IPS DF 6.9 (cell line): ENCODE measurements at regions not wholly inside any gene's neighbourhood (a gene's known extent, or its start where the extent isn't known, plus 50 kb on each side); places are given as distances from the start of the nearest gene placed in this dataset.

Experiments
- DNase-seq: peaks from one replicate; pipeline ENCODE4 v3.0.0-alpha.2; 2013; ENCODE audit warnings: low read depth, low spot score
- H3K27ac ChIP-seq: one replicate; pipeline ENCODE4 v1.5.1; 2013; ENCODE audit warnings: low read length, control low read depth
- H3K27me3 ChIP-seq: 2 replicates; pipeline ENCODE4 v1.6.1; 2013; ENCODE audit warnings: mild to moderate bottlenecking, low read length; ENCODE audit not compliant: control insufficient read depth, insufficient read depth
- H3K36me3 ChIP-seq: 2 replicates; pipeline ENCODE4 v1.6.1; 2013; ENCODE audit warnings: low read length; ENCODE audit not compliant: control insufficient read depth, insufficient read depth
- H3K4me1 ChIP-seq: 2 replicates; pipeline ENCODE4 v1.6.1; 2013; ENCODE audit warnings: low read length; ENCODE audit not compliant: control insufficient read depth, insufficient read depth
- H3K4me3 ChIP-seq: 2 replicates; pipeline ENCODE4 v1.5.1; 2013; ENCODE audit warnings: mild to moderate bottlenecking, low read length
- H3K9me3 ChIP-seq: 2 replicates; pipeline ENCODE4 v1.6.1; 2013; ENCODE audit warnings: low read length, inconsistent platforms; ENCODE audit not compliant: control insufficient read depth, insufficient read depth
- WGBS: extraction: QIAGEN DNeasy Blood & Tissue Kit; methylation state at CpG from one replicate; pipeline ENCODE4 v1.1.7; 2013; ENCODE audit warnings: mixed read lengths, missing lambda C conversion rate; ENCODE audit not compliant: insufficient read length, insufficient coverage; 5-methylcytosine and 5-hydroxymethylcytosine counted together

DNA sequence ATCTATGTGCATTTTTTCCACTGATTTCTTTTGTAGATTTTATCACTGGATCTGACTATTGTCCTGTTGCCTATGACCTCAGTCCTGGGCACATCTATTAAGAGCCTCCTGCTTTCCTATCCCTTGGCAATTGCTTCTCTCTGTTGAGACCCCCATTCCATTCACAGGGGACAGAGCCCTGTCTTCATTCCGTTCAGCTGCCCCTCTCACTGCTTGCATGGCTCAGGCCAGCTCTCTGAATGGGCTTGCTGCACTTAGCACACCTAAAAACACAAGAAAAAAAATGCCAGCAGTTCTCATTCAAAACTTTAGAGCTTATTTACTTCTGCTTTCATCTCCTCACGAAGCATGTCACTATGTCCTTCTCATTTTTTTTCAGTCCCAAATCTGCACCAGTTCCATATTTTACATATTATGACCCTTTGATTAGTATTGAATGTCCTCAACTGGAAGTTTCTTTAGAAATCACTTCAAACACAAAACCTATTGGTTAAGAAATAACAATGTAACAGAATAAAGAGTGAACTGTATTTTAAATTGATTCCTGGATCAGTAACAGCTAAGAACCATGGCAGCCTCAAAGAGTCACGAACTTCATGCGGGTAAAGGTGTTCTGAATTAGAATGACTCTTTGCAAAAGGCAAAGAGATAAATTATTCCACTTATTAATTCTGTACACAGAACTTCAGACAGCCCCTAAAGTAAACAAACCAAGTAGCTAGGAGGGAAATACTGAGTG is 616.5 kb downstream of the C6orf118 start:
- H3K4me3 ChIP-seq, result no peak overlapping the region
- no peak overlapping the region for H3K27ac ChIP-seq
- H3K4me1 ChIP-seq, result peaks cover 1% of the 10 kb centered on the region; the same call in 1 of the 2 replicates
- no peaks in the 10 kb centered on the region for H3K36me3 ChIP-seq
- H3K27me3 ChIP-seq, result no peaks in the 10 kb centered on the region; the same call in 1 of the 2 replicates
- DNase-seq, result no peak
- no peaks in the 10 kb centered on the region for H3K9me3 ChIP-seq
- no CpG with 5 or more reads among the region's 4 CpGs for WGBS

DNA sequence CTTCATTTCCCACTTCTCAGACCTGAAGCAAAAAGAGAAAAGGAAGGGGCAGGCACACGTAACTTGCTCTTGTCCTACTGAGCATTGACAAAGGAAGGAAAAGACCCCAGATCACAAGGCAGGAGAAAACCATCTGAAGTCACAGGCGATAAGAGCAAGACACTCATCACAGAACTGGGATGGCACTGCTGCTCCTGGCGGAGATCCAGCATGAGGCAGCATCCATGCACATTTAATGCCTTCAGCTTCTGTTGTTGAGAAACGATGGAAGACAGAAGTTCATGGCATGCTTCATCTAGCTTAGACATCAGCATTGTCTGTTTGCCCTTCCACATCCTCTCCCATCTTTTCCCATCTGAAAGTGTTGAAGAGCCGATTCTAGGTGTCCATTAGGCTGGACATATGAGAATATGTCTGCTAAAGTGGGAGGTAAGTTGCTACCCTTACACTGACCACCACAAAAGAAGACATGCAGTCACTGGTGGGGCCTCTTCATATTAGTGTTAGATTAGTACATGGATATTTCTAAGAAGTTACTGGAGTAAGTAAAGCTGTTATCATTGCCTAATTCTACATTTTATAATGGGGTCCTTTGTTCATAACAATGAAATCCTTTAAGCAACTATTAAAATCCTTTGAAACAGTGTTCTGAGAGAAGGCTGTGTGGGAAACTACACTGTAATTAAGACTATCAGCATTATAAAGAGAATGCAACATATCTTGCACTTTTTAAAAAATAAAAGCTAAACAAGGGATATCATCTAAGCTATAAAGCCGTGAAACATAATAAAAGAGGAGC is 618.5 kb downstream of the C6orf118 start:
- H3K27ac ChIP-seq, result no peak overlapping the region
- DNase-seq, result no peak
- H3K4me1 ChIP-seq, result peaks cover 1% of the 10 kb centered on the region; the same call in 1 of the 2 replicates
- whole genome bisulfite sequencing, result no CpG with 5 or more reads among the region's 6 CpGs
- H3K27me3 ChIP-seq, result no peaks in the 10 kb centered on the region; the same call in 1 of the 2 replicates
- H3K4me3 ChIP-seq, result no peak overlapping the region
- no peaks in the 10 kb centered on the region for H3K9me3 ChIP-seq
- no peaks in the 10 kb centered on the region for H3K36me3 ChIP-seq

DNA sequence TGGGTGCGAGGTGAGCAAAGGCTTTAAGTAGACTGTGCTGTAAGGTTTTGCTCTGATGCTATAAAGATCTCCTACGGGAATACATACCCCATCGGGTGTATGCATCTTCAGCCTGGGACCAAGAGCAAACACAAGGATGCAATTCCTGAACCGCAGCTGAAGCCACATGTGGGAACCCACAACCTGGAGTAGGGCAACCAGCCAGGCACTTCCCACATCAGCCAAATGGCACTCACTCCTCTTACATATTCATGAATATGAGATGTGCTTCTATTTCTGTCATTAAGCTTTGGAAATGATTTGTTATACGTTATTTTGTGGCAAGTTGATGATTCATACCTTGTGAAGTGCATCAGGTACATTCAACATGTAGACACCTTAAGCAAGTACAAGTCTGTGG is 619.2 kb downstream of the C6orf118 start:
- no peak for DNase-seq
- WGBS, result no CpG with 5 or more reads among the region's 5 CpGs
- peaks cover 1% of the 10 kb centered on the region; the same call in 1 of the 2 replicates for H3K4me1 ChIP-seq
- H3K27me3 ChIP-seq, result no peaks in the 10 kb centered on the region; the same call in 1 of the 2 replicates
- no peak overlapping the region for H3K27ac ChIP-seq
- H3K4me3 ChIP-seq, result no peak overlapping the region
- no peaks in the 10 kb centered on the region for H3K9me3 ChIP-seq
- no peaks in the 10 kb centered on the region for H3K36me3 ChIP-seq

DNA sequence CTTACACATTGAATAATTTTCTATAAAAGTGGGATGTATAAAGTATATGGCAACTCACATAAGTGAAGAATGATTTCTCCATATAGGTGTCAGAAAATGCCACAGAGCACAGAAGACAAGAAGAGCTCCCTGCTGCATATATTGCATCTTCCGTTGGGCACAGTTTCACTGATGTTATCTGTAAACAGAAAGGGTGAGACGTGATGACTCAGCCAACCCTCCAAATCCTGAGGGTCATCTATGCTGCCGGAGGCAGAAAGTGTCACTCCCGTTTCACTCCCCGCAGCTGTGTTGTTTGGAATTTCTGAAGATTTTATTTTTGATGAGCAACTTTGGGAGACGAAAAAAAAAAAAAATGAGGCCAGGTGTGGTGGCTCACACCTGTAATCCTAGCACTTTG is 644.1 kb downstream of the C6orf118 start:
- H3K27me3 ChIP-seq, result no peaks in the 10 kb centered on the region
- no peak overlapping the region for H3K4me3 ChIP-seq
- H3K36me3 ChIP-seq, result no peaks in the 10 kb centered on the region
- no peak for DNase-seq
- H3K27ac ChIP-seq, result no peak overlapping the region
- H3K9me3 ChIP-seq, result no peaks in the 10 kb centered on the region
- WGBS, result no CpG with 5 or more reads among the region's 6 CpGs
- H3K4me1 ChIP-seq, result no peaks in the 10 kb centered on the region

DNA sequence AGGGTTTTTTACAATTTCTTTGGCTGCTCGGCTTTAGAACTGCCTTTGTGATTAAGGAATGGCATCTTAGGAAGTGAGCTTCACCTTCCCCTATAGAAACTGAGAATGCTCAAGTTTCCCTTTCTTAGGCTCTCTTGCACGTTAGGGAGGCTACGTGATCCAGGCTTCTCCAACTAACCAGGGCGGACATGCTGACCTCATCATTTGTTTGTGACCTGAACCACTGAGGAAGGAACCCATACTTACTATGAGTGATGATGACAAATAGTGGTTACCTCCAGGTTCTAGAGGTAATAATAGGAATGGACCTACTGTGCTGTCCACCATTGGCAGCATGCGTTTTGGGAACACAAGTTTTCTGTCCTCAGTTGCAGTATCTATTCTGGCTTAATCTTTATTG is 645.8 kb downstream of the C6orf118 start:
- H3K4me1 ChIP-seq, result no peaks in the 10 kb centered on the region
- H3K9me3 ChIP-seq, result no peaks in the 10 kb centered on the region
- no peak for DNase-seq
- no peaks in the 10 kb centered on the region for H3K27me3 ChIP-seq
- no peak overlapping the region for H3K27ac ChIP-seq
- H3K4me3 ChIP-seq, result no peak overlapping the region
- no CpG with 5 or more reads among the region's 5 CpGs for WGBS
- H3K36me3 ChIP-seq, result no peaks in the 10 kb centered on the region

DNA sequence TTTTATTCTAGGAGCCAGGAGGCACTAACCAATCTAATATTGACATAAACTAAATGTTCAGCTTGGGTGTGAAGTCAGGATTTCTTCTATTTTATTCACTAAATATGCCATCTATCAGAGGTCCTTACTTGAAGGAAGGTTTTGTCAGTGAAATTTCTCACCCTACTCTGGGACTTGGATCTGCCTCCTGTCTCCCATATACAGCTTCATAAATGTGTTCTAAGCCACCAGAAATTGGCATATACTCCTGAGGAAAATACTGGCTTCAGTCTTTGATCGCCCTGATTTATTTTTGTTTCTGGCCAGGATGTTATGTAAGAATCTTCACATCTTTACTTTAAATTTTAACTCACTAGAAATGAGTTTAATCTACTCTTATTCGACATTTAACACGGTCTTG is 647.7 kb downstream of the C6orf118 start:
- H3K27ac ChIP-seq, result no peak overlapping the region
- H3K36me3 ChIP-seq, result no peaks in the 10 kb centered on the region
- no peaks in the 10 kb centered on the region for H3K9me3 ChIP-seq
- H3K4me3 ChIP-seq, result no peak overlapping the region
- H3K27me3 ChIP-seq, result no peaks in the 10 kb centered on the region
- no peak for DNase-seq
- no peaks in the 10 kb centered on the region for H3K4me1 ChIP-seq
- WGBS, result no CpG with 5 or more reads among the region's 3 CpGs

DNA sequence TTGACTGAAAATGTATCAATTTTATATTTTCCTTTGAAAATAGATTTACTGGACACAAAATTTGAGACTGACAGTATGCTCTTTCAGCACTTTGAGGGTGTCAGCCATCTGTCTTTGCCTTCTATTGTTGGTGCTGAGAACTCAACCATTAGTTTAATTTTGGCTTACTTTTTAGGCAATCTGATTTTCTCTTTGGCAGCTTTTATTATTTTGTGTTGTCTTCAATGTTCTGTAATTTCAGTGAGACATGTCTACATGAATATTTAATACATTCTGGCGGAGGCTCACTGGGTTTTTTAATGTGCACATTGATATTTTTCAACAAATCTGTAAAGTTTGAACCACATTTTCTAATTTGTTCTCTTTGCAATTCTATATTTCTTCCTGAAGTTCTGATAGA is 648.6 kb downstream of the C6orf118 start:
- H3K9me3 ChIP-seq, result no peaks in the 10 kb centered on the region
- no peaks in the 10 kb centered on the region for H3K4me1 ChIP-seq
- H3K27me3 ChIP-seq, result no peaks in the 10 kb centered on the region
- no peaks in the 10 kb centered on the region for H3K36me3 ChIP-seq
- H3K27ac ChIP-seq, result no peak overlapping the region
- H3K4me3 ChIP-seq, result no peak overlapping the region
- no CpG with 5 or more reads among the region's 1 CpG for WGBS
- DNase-seq, result no peak

DNA sequence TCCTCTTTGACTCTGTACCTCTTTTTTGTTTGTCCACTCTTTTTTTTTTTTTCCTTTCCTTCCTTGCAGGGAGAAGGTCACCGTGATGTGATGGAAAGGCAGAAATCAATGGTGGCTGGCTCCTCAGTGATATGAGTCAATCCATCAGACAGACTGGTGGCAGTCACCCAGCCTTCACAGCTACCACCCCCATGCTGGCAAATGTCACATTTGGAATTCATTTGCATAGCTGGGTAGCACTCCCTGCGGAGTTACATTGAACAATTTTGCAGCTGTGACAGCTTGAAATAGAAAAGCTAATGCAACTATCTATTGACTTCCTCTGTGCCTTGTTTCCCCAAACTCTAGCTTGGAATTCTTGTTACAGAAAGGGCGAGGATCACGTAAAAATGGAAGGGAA is 668.4 kb downstream of the C6orf118 start:
- DNase-seq, result no peak
- no peaks in the 10 kb centered on the region for H3K9me3 ChIP-seq
- H3K27ac ChIP-seq, result no peak overlapping the region
- H3K4me1 ChIP-seq, result peaks cover 1% of the 10 kb centered on the region; the same call in 1 of the 2 replicates
- H3K4me3 ChIP-seq, result no peak overlapping the region
- H3K36me3 ChIP-seq, result no peaks in the 10 kb centered on the region
- WGBS, result no CpG with 5 or more reads among the region's 4 CpGs
- no peaks in the 10 kb centered on the region for H3K27me3 ChIP-seq

DNA sequence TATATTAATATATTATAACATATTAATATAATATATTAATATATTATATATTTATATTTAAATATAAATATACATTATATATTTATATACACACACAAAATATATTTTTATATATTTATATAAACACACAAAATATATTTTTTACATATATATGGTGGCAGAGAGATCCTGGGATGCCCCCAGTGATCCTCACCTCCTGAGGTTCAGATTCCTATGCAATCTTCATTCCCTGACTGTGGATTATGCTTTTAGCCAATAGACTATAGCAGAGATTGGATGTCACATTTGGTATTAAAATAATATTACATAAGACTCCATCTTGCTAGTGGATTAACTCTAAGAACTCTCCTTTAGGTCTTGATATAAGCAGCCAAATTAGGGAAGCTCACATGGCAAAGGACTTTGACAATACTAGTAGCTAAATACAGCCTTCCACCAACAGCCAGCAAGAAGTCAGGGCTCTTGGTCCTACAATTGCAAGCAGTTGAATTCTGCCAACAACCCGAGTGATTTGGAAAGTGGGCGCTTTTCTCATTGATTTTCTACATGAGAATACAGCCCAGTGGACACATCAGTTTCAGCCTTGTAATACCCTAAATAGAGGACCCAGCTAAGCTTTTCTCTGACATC is 681.0 kb downstream of the C6orf118 start:
- no CpG with 5 or more reads among the region's 2 CpGs for WGBS
- H3K27me3 ChIP-seq, result no peaks in the 10 kb centered on the region
- no peaks in the 10 kb centered on the region for H3K36me3 ChIP-seq
- no peak overlapping the region for H3K4me3 ChIP-seq
- no peaks in the 10 kb centered on the region for H3K4me1 ChIP-seq
- DNase-seq, result no peak
- H3K9me3 ChIP-seq, result no peaks in the 10 kb centered on the region
- H3K27ac ChIP-seq, result no peak overlapping the region

DNA sequence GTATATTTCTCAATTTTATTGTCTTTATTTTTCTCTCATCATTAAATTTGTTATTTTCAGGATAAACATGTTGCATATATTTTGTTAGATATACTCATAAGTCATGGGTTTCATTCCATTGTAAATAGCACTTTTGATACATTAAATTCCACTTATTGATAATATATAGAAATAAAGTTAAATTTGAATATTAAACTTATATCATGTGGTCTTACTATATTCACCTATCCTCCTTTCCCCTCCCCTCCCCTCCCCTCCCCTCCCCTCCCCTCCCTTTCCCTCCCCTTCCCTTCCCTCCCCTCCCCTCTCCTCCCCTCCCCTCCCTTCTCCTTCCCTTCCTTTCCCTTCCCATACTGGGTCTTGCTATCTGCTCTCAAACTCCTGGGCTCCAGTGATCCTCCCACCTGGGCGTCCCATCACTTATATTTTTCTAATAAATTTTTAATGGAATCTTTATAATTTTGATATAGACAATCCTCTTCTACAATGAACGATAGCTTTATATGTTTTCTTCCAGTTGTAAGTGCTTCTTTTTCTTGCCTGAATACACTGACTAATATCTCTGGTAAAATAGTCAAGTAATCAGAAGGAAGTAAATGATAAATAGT is 692.4 kb downstream of the C6orf118 start:
- no peak for DNase-seq
- Histone ChIP-seq H3K36me3 (no peaks in the 10 kb centered on the region), H3K4me3 (no peak overlapping the region), H3K27me3 (no peaks in the 10 kb centered on the region), H3K9me3 (no peaks in the 10 kb centered on the region), H3K27ac (no peak overlapping the region), H3K4me1 (no peaks in the 10 kb centered on the region)
- no CpG with 5 or more reads among the region's 2 CpGs for WGBS
